NCI-H2227 treated with DMSO at 0.1 percent for 48 hours (cell line): ENCODE measurements at regions not wholly inside any gene's neighbourhood (a gene's known extent, or its start where the extent isn't known, plus 50 kb on each side); places are given as distances from the start of the nearest gene placed in this dataset.

ENCODE experiments used
- DNase-seq: peaks from one replicate; lab custom pipeline; 2025; lab: John Stamatoyannopoulos, UW

DNA sequence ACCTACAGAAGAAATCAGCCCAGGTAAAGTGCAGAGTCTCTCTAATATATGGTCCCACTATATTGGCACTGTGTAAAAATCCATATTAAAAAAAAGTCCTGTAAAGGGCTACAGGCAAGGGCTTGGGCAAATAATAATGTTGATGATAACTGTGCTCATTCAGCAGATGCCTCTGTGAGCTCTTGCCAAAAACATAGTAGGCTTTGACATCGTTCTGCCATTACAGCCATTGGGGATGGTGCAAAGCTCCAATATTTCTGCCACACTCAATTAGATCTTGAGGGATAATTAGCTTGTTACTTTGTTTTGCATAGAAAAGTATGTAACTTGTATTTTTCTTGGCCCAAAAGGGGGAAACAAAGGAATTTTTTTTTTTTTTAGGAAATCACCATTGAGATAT lies 645.5 kb upstream of the FAM241A start:
- DNase-seq, result no peak

DNA sequence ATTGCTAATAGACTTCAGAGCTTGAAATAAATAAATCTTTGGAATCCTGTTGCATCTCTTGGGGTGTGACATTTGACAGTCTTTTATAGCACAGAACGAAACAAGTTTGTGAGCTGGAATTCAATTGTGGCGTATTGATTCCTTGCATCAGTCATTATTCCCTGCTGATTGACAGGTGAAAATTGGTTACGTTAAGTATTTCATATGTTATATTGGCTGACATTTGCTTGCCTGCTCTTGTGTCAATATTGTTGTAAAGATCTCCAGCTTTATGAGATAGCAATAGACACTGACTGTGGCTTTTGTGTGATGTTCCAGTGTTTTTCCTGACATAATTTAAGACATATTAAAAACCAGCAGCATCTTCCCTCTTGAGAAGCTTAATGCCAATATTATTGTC lies 644.4 kb upstream of the FAM241A start:
- DNase-seq, result no peak

DNA sequence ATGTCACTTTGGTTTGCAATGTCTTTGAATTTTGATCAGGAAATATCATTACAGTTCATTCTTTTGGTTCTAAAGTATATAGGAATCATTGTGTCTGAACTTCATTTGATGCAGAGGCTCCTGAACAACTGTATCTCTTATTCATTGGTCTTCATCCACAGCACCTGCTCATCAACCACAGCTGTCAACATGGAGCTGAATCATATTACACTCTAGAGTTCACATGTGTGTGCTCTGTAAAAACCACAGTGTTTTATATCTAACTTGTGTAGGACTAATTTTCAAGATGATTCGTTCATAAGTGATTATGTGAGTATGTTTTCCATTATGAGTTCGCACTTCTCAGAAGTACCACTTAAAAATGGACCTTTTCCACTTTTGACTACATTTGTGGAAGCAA lies 643.3 kb upstream of the FAM241A start:
- no peak for DNase-seq

DNA sequence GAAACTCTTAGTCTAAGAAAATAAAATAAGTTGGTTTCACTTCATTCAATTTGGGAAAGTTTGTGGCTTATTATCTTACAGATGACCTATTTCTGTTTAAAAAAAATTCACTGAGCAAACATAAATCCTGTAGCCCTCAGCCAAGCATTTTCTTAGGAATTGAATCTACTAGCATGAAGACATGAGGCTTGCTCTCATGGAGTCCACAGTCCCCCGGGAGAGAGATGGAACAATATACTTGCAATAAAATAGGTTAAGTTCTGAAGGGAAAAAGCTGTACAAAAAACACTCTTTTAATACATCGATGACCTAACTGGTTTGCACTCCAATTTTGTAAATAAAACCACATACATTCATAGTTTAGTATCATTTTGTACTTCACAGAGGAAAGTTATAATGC lies 642.6 kb upstream of the FAM241A start:
- DNase-seq, result no peak

GRCh38 chr4:111506706-111507105 lies 638.5 kb upstream of the FAM241A start:
- no peak for DNase-seq

DNA sequence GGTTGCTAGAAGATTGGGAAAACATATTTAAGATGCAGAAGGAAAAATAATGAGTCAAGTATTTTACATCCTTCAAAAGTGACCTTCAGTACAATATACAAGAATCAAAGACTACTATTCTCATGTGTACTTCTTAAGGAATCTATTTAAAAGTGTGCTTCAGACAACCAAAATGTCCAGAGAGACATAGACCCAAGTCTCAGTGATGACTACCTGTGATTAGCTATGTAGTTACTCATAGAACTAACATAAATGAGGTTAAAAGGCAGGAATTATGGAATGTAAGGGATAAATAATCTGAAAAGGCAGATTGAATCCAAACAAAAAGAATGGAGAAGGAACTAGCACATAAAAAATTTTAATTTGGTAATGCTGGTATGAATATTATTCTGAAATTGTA lies 634.7 kb upstream of the FAM241A start:
- no peak for DNase-seq

DNA sequence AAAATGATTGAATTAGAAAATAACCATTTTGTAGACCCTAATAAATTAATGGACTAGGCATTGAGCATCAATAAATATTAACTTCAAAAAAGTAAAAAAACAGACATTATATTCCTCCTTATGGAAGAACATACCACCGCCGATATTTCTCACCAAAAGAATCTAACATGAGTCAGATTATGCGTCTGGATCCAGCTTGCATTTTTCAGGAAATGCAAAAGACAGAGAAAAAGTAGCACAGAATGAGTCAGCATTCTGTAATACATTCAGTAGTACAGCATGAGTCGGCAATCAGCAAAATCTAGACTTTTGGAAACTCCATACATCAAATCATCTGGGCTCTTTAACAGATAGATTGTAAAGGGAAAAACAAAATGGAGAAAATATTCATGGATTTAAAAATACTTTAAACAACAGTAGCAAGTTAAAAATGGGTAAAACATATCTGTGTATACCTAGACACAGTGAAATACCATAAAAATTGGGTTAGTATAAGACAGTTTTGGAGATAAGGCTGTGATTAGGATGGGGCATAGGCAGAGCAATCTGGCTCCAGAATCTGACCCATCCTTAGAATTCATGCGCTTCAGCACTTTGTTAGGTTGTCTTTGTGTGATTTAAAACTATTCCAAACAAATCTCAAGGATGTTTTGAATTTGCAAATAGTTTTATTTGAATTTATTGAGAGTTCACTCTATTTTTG lies 633.0 kb upstream of the FAM241A start:
- no peak for DNase-seq

GRCh38 chr4:111519683-111520082 lies 625.6 kb upstream of the FAM241A start:
- no peak for DNase-seq

GRCh38 chr4:111530446-111530845 lies 614.8 kb upstream of the FAM241A start:
- no peak for DNase-seq

- DNase-seq, result no peak
These were observed 609.5 kb upstream of the FAM241A start for GRCh38 chr4:111535792-111536191.

DNA sequence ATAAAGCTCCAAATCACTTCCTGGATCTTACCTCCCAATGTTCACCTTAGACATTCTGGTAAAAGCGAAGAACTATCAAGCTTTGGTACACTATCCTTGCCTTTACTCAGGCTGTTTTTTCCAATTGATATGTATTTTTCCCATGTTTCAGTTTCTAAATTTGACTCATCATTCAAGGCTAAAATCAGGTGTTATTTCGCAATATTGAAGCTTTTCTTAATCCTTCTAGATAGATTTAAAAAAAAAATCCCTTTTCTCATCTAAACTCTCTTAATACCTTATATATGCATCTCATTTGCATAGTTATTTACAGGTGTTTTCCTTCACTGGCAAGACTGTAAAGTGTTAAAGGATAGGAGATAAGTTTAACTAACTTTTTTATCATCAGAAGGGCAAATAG lies 608.1 kb upstream of the FAM241A start:
- no peak for DNase-seq

DNA sequence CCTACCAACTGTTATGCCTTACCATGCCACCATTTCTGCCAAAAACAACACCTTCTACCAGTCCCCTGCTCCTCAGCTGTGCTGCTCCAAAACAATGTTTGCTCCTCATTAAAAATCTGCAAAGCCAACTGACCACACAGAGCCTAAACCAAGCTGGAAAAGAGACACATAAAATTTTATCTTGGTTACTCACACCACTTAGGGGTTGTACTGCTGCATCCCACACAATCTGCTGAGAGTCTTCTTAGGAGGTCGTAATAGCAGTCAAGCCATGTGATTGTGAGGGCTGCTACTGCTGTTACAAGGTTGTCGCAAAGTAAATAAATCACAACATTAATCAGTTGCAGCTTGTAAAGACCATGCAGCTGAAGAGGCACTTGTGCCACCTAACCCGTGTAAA lies 607.4 kb upstream of the FAM241A start:
- DNase-seq, result no peak

- DNase-seq, result no peak
These were observed 604.6 kb upstream of the FAM241A start for GRCh38 chr4:111540671-111541070.

GRCh38 chr4:111542056-111542455 lies 603.2 kb upstream of the FAM241A start:
- no peak for DNase-seq

DNA sequence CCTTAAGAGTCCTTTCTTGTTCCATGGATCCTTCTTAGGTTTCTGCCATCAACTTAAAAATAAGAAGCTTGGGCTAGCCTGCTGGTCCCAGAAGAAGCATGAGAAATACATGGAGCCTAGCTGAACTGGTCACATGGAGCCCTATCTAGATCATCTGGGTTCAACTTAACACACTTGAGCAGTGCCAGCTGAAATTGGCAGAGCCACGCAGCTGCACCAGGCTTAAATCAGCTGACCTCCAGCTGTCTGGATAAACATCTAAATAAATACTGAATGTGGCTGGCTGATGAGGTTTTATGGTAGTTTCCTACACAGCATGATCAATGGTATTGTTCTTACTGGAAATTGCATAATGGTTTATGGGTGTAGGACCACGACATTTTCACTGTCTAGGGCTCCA lies 598.4 kb upstream of the FAM241A start:
- no peak for DNase-seq

GRCh38 chr4:111556141-111556781 lies 589.0 kb upstream of the FAM241A start:
- DNase-seq, result no peak

DNA sequence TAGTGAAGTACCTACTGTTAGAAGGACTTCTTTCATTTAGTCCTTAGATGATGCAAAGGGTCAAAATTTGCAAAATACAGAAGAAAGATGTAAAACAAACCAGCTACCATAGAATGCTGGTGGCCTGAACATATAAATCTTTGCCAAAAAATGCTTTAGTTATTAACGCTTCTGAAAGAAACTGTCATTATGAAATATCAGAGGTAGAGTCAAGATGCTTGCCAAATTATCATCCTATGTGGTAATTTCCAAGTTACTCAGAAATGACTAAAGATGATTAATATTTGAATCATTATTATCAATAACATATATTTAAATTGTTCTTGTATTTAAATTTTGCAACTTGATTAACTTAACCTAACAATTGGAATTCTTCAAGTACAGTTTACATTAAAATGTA lies 588.4 kb upstream of the FAM241A start:
- DNase-seq, result no peak

DNA sequence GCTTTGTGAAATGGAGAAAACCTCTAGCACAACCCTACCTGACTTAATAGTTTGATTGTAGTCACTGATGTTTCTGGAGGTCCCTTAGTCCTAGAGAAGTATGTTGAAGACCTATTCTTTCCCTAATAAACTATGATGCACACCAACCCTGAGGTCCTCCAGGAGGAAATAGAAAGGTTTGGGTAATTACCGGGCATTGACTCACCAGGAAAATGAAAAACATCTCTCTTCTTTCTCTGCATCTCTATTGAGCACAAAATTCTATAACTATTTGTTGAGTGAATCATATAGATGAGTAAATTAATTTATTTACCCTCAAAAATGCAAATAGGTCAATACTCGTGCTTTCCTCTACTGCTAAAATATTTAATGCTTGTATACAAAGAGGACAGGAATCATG lies 582.4 kb upstream of the FAM241A start:
- DNase-seq, result no peak

- DNase-seq, result no peak
These were observed 572.8 kb upstream of the FAM241A start for GRCh38 chr4:111572470-111572869.

DNA sequence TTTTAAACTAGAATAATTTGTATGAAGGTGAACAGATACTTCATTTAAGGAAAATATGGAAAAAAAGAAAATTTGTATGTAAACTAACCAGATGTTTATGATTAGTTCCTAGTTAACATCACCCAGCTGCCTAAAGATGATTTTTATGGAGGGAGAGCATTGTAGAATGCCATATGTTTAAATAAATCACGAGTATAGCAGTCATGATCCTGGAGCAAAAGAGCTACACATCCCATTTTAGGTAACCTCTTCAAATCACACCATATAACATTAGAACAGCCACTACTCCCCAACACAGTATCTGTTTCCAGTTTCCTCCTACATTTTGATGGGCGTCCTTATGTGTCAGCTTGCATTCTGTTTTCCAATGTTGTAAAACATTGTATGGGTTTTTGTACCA lies 571.9 kb upstream of the FAM241A start:
- DNase-seq, result no peak

- no peak for DNase-seq
These were observed 565.5 kb upstream of the FAM241A start for GRCh38 chr4:111579767-111580166.

GRCh38 chr4:111595456-111595855 lies 549.8 kb upstream of the FAM241A start:
- no peak for DNase-seq

- DNase-seq, result no peak
These were observed 548.8 kb upstream of the FAM241A start for GRCh38 chr4:111596491-111596890.

DNA sequence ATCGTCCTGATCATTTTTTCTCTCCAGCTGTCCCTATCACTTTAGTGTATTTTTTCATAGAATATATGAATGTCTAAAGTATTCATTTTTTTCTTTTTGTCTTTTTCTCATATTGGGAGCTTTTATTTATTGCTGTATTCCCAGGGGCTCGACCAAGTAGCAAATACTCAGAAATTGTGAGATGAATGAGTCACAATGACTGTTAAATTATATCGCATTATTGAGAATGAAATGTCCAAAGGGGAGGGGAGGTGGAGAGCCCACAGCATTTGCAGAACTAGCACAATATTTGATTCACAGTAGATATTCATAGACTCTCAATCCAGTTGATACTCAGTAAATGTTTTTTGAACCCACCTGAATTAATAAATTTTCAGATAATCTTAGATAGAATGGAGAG lies 543.6 kb upstream of the FAM241A start:
- DNase-seq, result no peak
